Panc1 (cell line): ENCODE measurements at regions not wholly inside any gene's neighbourhood (a gene's known extent, or its start where the extent isn't known, plus 50 kb on each side); places are given as distances from the start of the nearest gene placed in this dataset.
"Not testable (repeated sequence)": the region's sequence is repeated elsewhere in the genome, so short reads cannot be mapped to it uniquely, and the experiment has no call there.

Experiments used
- ATAC-seq: fragments of 200-7000 bp; cut with Tn5 transposase; 2 replicates; pipeline ENCODE4 v1.9.1; 2020; ENCODE audit warnings: mild to moderate bottlenecking, moderate library complexity
- BruUV-seq: library from RNA; stranded (reverse); fragments of 400-500 nt; replicated peaks from 2 replicates; lab custom pipeline; 2021; lab: Mats Ljungman, UMichigan
- CTCF ChIA-PET: fragments of 300-600 bp; sonication (Branson Sonifier 250); formaldehyde crosslinking; loops from one replicate; lab custom pipeline; 2022; ENCODE audit warnings: antibody characterized with exemption; lab: Charles Lee
- POLR2A ChIA-PET: fragments of 300-600 bp; sonication (Branson Sonifier 250); formaldehyde crosslinking; loops from one replicate; lab custom pipeline; 2022; ENCODE audit warnings: antibody characterized with exemption; lab: Charles Lee
- DNase-seq: peaks from one replicate; pipeline ENCODE4 v3.0.0-alpha.2; 2010; ENCODE audit warnings: low read depth, low spot score
- H3K27ac ChIP-seq: 2 replicates; pipeline ENCODE4 v1.5.1; 2011; ENCODE audit warnings: mild to moderate bottlenecking, low read length, inconsistent platforms
- H3K27me3 ChIP-seq: fragments of 200-500 bp; sonication (Bioruptor generic); 2 replicates; pipeline ENCODE4 v1.6.0; 2014; ENCODE audit warnings: low read length, inconsistent platforms; ENCODE audit not compliant: control insufficient read depth, insufficient read depth
- H3K36me3 ChIP-seq: fragments of 200-500 bp; sonication (Bioruptor generic); 2 replicates; pipeline ENCODE4 v1.5.1; 2014; ENCODE audit warnings: inconsistent platforms, mild to moderate bottlenecking, low read length, moderate library complexity; ENCODE audit not compliant: control insufficient read depth, insufficient read depth
- H3K4me1 ChIP-seq: 2 replicates; pipeline ENCODE4 v1.5.1; 2011; ENCODE audit warnings: inconsistent platforms, mild to moderate bottlenecking, low read length, moderate library complexity; ENCODE audit not compliant: control insufficient read depth, insufficient read depth
- H3K4me3 ChIP-seq, 2 experiments: 2 replicates each; pipeline ENCODE4 v1.5.1; 2011 to 2012; ENCODE audit warnings: low read depth in 2 of 2, low read length in 2 of 2, mild to moderate bottlenecking in 2 of 2, inconsistent platforms in 1 of 2, moderate library complexity in 1 of 2
- H3K9me3 ChIP-seq: fragments of 200-500 bp; sonication (Bioruptor generic); 2 replicates; pipeline ENCODE4 v1.5.1; 2014; ENCODE audit warnings: low read depth, mild to moderate bottlenecking, inconsistent platforms, low read length, moderate library complexity; ENCODE audit not compliant: control insufficient read depth, insufficient read depth
- CTCF ChIP-seq: fragments of 450-650 bp; IDR thresholded peaks from 2 replicates; pipeline ENCODE4 v1.5.1; 2017; ENCODE audit warnings: mild to moderate bottlenecking
- POLR2AphosphoS5 ChIP-seq: IDR thresholded peaks from 2 replicates; pipeline ENCODE4 v1.6.1; 2012; ENCODE audit warnings: mild to moderate bottlenecking, low read depth, low read length, moderate library complexity
- SIN3A ChIP-seq: IDR thresholded peaks from 2 replicates; pipeline ENCODE4 v1.6.1; 2012; ENCODE audit warnings: low read depth, mild to moderate bottlenecking, low read length, moderate library complexity, borderline replicate concordance; ENCODE audit not compliant: insufficient read depth
- TCF7L2 ChIP-seq: IDR thresholded peaks from 2 replicates; pipeline ENCODE4 v1.6.1; 2011; ENCODE audit warnings: mild to moderate bottlenecking, low read depth, low read length, inconsistent platforms
- in situ Hi-C: cut with HindIII; loops from 2 replicates; pipeline ENCODE4 v1.10.0; 2016; ENCODE audit warnings: low sequenced_read_pairs, low pct_unique_long_range_greater_than_20kb
- intact Hi-C: fragments of 100-400 bp; cut with micrococcal nuclease; formaldehyde crosslinking; loops from one replicate; pipeline ENCODE4 v1.10.0; 2022; ENCODE audit not compliant: unreplicated experiment
- TF ChIP-seq, protein P1 (sequence below), 2 experiments: IDR thresholded peaks; 2 replicates each; pipeline ENCODE4 v1.6.1; 2011 to 2012; ENCODE audit warnings: low read depth in 2 of 2, control low read depth in 1 of 2, low read length in 1 of 2, mild to moderate bottlenecking in 1 of 2, moderate library complexity in 1 of 2; ENCODE audit not compliant: insufficient read depth in 1 of 2

GRCh38 chr6:51005779-51006178 is 187.1 kb downstream of the TFAP2B start:
- TF ChIP-seq CTCF (no peak), POLR2AphosphoS5 (no peak), SIN3A (no peak), TCF7L2 (no peak)
- TF ChIP-seq, protein P1, sequence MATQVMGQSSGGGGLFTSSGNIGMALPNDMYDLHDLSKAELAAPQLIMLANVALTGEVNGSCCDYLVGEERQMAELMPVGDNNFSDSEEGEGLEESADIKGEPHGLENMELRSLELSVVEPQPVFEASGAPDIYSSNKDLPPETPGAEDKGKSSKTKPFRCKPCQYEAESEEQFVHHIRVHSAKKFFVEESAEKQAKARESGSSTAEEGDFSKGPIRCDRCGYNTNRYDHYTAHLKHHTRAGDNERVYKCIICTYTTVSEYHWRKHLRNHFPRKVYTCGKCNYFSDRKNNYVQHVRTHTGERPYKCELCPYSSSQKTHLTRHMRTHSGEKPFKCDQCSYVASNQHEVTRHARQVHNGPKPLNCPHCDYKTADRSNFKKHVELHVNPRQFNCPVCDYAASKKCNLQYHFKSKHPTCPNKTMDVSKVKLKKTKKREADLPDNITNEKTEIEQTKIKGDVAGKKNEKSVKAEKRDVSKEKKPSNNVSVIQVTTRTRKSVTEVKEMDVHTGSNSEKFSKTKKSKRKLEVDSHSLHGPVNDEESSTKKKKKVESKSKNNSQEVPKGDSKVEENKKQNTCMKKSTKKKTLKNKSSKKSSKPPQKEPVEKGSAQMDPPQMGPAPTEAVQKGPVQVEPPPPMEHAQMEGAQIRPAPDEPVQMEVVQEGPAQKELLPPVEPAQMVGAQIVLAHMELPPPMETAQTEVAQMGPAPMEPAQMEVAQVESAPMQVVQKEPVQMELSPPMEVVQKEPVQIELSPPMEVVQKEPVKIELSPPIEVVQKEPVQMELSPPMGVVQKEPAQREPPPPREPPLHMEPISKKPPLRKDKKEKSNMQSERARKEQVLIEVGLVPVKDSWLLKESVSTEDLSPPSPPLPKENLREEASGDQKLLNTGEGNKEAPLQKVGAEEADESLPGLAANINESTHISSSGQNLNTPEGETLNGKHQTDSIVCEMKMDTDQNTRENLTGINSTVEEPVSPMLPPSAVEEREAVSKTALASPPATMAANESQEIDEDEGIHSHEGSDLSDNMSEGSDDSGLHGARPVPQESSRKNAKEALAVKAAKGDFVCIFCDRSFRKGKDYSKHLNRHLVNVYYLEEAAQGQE (IDR thresholded peaks at IDR 0.05; ENCODE audit: insufficient read depth in 1 of 2, low read depth in 2 of 2, low read length in 1 of 2): no peak
- DNase-seq (no peak), ATAC-seq (no peak)
- BruUV-seq: no TSS peak
- in situ Hi-C loops: no loop called here
- ChIA-PET CTCF (no interaction called here), POLR2A (no interaction called here)
- no peaks in the 10 kb centered on the region for H3K4me1 ChIP-seq
- no peaks in the 10 kb centered on the region for H3K27me3 ChIP-seq
- no peaks in the 10 kb centered on the region for H3K36me3 ChIP-seq
- intact Hi-C loops: no loop called here
- H3K9me3 ChIP-seq: no peaks in the 10 kb centered on the region
- H3K4me3 ChIP-seq: no peak overlapping the region
- H3K27ac ChIP-seq: no peak overlapping the region

GRCh38 chr6:51007237-51007636 is 188.6 kb downstream of the TFAP2B start:
- no peak overlapping the region for H3K27ac ChIP-seq
- ATAC-seq (no peak), DNase-seq (no peak)
- BruUV-seq: no TSS peak
- in situ Hi-C loops: no loop called here
- ChIA-PET POLR2A (no interaction called here), CTCF (no interaction called here)
- H3K4me3 ChIP-seq: no peak overlapping the region
- intact Hi-C loops: no loop called here
- H3K9me3 ChIP-seq: no peaks in the 10 kb centered on the region
- H3K27me3 ChIP-seq: no peaks in the 10 kb centered on the region
- TF ChIP-seq CTCF (no peak), POLR2AphosphoS5 (no peak), SIN3A (no peak), TCF7L2 (no peak)
- TF ChIP-seq, protein P1 (IDR thresholded peaks at IDR 0.05; ENCODE audit: insufficient read depth in 1 of 2, low read depth in 2 of 2, low read length in 1 of 2): no peak
- no peaks in the 10 kb centered on the region for H3K36me3 ChIP-seq
- H3K4me1 ChIP-seq: no peaks in the 10 kb centered on the region

DNA sequence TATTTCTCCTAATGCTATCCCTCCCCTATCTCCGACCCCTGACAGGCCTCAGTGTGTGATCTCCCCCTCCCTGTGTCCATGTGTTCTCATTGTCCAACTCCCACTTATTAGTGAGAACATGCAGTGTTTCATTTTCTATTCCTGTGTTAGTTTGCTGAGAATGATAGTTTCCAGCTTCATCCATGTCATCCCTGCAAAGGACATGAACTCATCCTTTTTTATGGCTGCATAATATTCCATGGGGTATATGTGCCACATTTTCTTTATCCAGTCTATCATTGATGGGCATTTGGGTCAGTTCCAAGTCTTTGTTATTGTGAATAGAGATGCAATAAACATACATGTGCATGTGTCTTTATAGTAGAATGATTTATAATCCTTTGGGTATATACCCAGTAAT is 190.0 kb downstream of the TFAP2B start:
- H3K27ac ChIP-seq, H3K9me3 ChIP-seq, intact Hi-C loops, H3K27me3 ChIP-seq, H3K36me3 ChIP-seq, DNase-seq, H3K4me3 ChIP-seq, POLR2A ChIA-PET, BruUV-seq, H3K4me1 ChIP-seq, in situ Hi-C loops, ATAC-seq, CTCF ChIA-PET: not testable (repeated sequence)
